Karpas-422 (cell line): ENCODE measurements at regions not wholly inside any gene's neighbourhood (a gene's known extent, or its start where the extent isn't known, plus 50 kb on each side); places are given as distances from the start of the nearest gene placed in this dataset.

Experiments
- DNase-seq: peaks from one replicate; pipeline ENCODE4 v3.0.0-alpha.2; 2015
- H2AFZ ChIP-seq: fragments of 200-600 bp; sonication (generic); 2 replicates; pipeline ENCODE4 v1.6.1; 2014; ENCODE audit warnings: antibody characterized with exemption, low read length, mixed read lengths
- H3K27ac ChIP-seq: fragments of 200-600 bp; sonication (generic); 2 replicates; pipeline ENCODE4 v1.5.1; 2014; ENCODE audit warnings: mild to moderate bottlenecking, low read length, moderate library complexity
- H3K27me3 ChIP-seq: fragments of 200-600 bp; sonication (generic); 2 replicates; pipeline ENCODE4 v1.6.1; 2014; ENCODE audit warnings: low read length, mixed read lengths
- H3K36me3 ChIP-seq: fragments of 200-600 bp; sonication (generic); 2 replicates; pipeline ENCODE4 v1.6.1; 2014; ENCODE audit warnings: low read length, mixed read lengths; ENCODE audit not compliant: insufficient read depth
- H3K4me1 ChIP-seq: fragments of 200-600 bp; sonication (generic); 2 replicates; pipeline ENCODE4 v1.6.1; 2014; ENCODE audit warnings: mild to moderate bottlenecking, low read length, mixed read lengths
- H3K4me2 ChIP-seq: fragments of 200-600 bp; sonication (generic); 2 replicates; pipeline ENCODE4 v1.6.1; 2014; ENCODE audit warnings: low read length, low read depth, mild to moderate bottlenecking; ENCODE audit not compliant: poor library complexity, severe bottlenecking
- H3K4me3 ChIP-seq: fragments of 200-600 bp; sonication (generic); 2 replicates; pipeline ENCODE4 v1.5.1; 2014; ENCODE audit warnings: mild to moderate bottlenecking, antibody characterized with exemption, low read length, mixed read lengths
- H3K79me2 ChIP-seq: fragments of 200-600 bp; sonication (generic); 2 replicates; pipeline ENCODE4 v1.6.1; 2014; ENCODE audit warnings: mild to moderate bottlenecking, low read length, mixed read lengths
- H3K9ac ChIP-seq: fragments of 200-600 bp; sonication (generic); 2 replicates; pipeline ENCODE4 v1.6.0; 2014; ENCODE audit warnings: low read length
- H3K9me2 ChIP-seq: fragments of 200-600 bp; sonication (generic), shearing (Covaris generic); replicated peaks from 2 replicates; pipeline ENCODE4 v1.6.0; 2014; ENCODE audit warnings: mild to moderate bottlenecking, low read length, moderate library complexity; ENCODE audit not compliant: insufficient read depth
- H3K9me3 ChIP-seq: fragments of 300-700, 200-600 bp; sonication (generic); 2 replicates; pipeline ENCODE4 v1.6.1; 2014; ENCODE audit warnings: low read length, mixed read lengths
- H4K20me1 ChIP-seq: fragments of 200-600 bp; sonication (generic); 2 replicates; pipeline ENCODE4 v1.6.1; 2014; ENCODE audit warnings: mild to moderate bottlenecking, antibody characterized with exemption, low read length, low read depth; ENCODE audit not compliant: insufficient read depth

GRCh38 chr15:60297047-60297446 lies 100.7 kb downstream of the ANXA2 start:
- Histone ChIP-seq H3K27me3 (no peaks in the 10 kb centered on the region), H3K9me3 (no peaks in the 10 kb centered on the region), H3K4me1 (no peaks in the 10 kb centered on the region), H2AFZ (no peak overlapping the region), H3K36me3 (no peaks in the 10 kb centered on the region), H3K4me3 (no peak overlapping the region), H3K4me2 (no peak overlapping the region), H4K20me1 (no peaks in the 10 kb centered on the region), H3K79me2 (no peaks in the 10 kb centered on the region), H3K9me2 (no peaks in the 10 kb centered on the region), H3K9ac (no peak overlapping the region), H3K27ac (no peak overlapping the region)
- DNase-seq = no peak
